ENCODE measurements at regions not wholly inside any gene's neighbourhood (a gene's known extent, or its start where the extent isn't known, plus 50 kb on each side); places are given as distances from the start of the nearest gene placed in this dataset.

- Histone ChIP-seq H3K27me3 (no peaks in the 10 kb centered on the region), H3K4me1 (peaks cover 10 to 13% of the 10 kb centered on the region in 2 donors), H3K36me3 (no peaks in the 10 kb centered on the region), H3K27ac (peak overlapping the region; percentile 87 to 92), H3K9me3 (no peaks in the 10 kb centered on the region), H3K4me3 (no peak overlapping the region)
- intact Hi-C loops (cut with DNase I; ENCODE audit: low total_unique reads): no loop called here
- TF ChIP-seq CTCF (IDR thresholded peaks at IDR 0.05) (peak in 2 of 4 experiments; percentile 8 to 11), POLR2A (IDR thresholded peaks at IDR 0.05) (no peak)
- peak in 1 of 2 donors; percentile 74 for DNase-seq
These were observed 114.6 kb upstream of the RIPOR2 start for GRCh38 chr6:25050356-25050755.

- H3K9me3 ChIP-seq: no peaks in the 10 kb centered on the region
- intact Hi-C loops (cut with DNase I; ENCODE audit: low total_unique reads): no loop called here
- H3K4me1 ChIP-seq: peaks cover 10 to 13% of the 10 kb centered on the region in 2 donors
- H3K4me3 ChIP-seq: no peak overlapping the region
- no peaks in the 10 kb centered on the region for H3K36me3 ChIP-seq
- peak in 1 of 2 donors; percentile 35 for DNase-seq
- no peaks in the 10 kb centered on the region for H3K27me3 ChIP-seq
- TF ChIP-seq POLR2A (IDR thresholded peaks at IDR 0.05) (no peak), CTCF (IDR thresholded peaks at IDR 0.05) (no peak)
- H3K27ac ChIP-seq: peak overlapping the region; percentile 87 to 92
These were observed 115.3 kb upstream of the RIPOR2 start for GRCh38 chr6:25051083-25051482.

- no peak overlapping the region for H3K4me3 ChIP-seq
- H3K4me1 ChIP-seq: peaks cover 10 to 13% of the 10 kb centered on the region in 2 donors
- H3K27me3 ChIP-seq: no peaks in the 10 kb centered on the region
- TF ChIP-seq CTCF (IDR thresholded peaks at IDR 0.05): no peak
- TF ChIP-seq POLR2A (IDR thresholded peaks at IDR 0.05): no peak
- H3K9me3 ChIP-seq: no peaks in the 10 kb centered on the region
- H3K36me3 ChIP-seq: no peaks in the 10 kb centered on the region
- peak overlapping the region; percentile 87 to 92 for H3K27ac ChIP-seq
- DNase-seq: no peak
- intact Hi-C loops (cut with DNase I; ENCODE audit: low total_unique reads): no loop called here
These were observed 116.4 kb upstream of the RIPOR2 start for GRCh38 chr6:25052181-25052580.

GRCh38 chr6:25053875-25054371 lies 118.2 kb upstream of the RIPOR2 start:
- H3K36me3 ChIP-seq: no peaks in the 10 kb centered on the region
- no peaks in the 10 kb centered on the region for H3K27me3 ChIP-seq
- peak overlapping the region; percentile 87 to 92 for H3K27ac ChIP-seq
- no peak overlapping the region for H3K4me3 ChIP-seq
- peaks cover 10 to 13% of the 10 kb centered on the region in 2 donors for H3K4me1 ChIP-seq
- TF ChIP-seq CTCF (IDR thresholded peaks at IDR 0.05) (peak in 1 of 4 experiments; percentile 30), POLR2A (IDR thresholded peaks at IDR 0.05) (no peak)
- intact Hi-C loops (cut with DNase I; ENCODE audit: low total_unique reads): no loop called here
- no peaks in the 10 kb centered on the region for H3K9me3 ChIP-seq
- peak; percentile 33 to 69 for DNase-seq

GRCh38 chr6:25054469-25054868 lies 118.7 kb upstream of the RIPOR2 start:
- intact Hi-C loops (cut with DNase I; ENCODE audit: low total_unique reads): no loop called here
- H3K27ac ChIP-seq: peak overlapping the region; percentile 87 to 92

More at GRCh38 chr6:25054469-25054868, 118.7 kb upstream of the RIPOR2 start:
- H3K4me1 ChIP-seq: peaks cover 10 to 13% of the 10 kb centered on the region in 2 donors
- H3K4me3 ChIP-seq: no peak overlapping the region
- no peaks in the 10 kb centered on the region for H3K9me3 ChIP-seq
- no peaks in the 10 kb centered on the region for H3K36me3 ChIP-seq
- TF ChIP-seq POLR2A (IDR thresholded peaks at IDR 0.05) (no peak), CTCF (IDR thresholded peaks at IDR 0.05) (no peak)
- no peaks in the 10 kb centered on the region for H3K27me3 ChIP-seq
- DNase-seq: no peak

Data from uterus (tissue), 3 donors.